ENCODE measurements at regions not wholly inside any gene's neighbourhood (a gene's known extent, or its start where the extent isn't known, plus 50 kb on each side); places are given as distances from the start of the nearest gene placed in this dataset.

GRCh38 chr5:124139477-124139876, 607.0 kb downstream of the ZNF608 start:
- H3K27ac ChIP-seq: no peak overlapping the region
- TF ChIP-seq ZFX (IDR thresholded peaks at IDR 0.05; ENCODE audit: borderline replicate concordance): no peak
- TF ChIP-seq CTCF (IDR thresholded peaks at IDR 0.05): no peak

- no peak for TF ChIP-seq CTCF (IDR thresholded peaks at IDR 0.05)
- no peak for TF ChIP-seq ZFX (IDR thresholded peaks at IDR 0.05; ENCODE audit: borderline replicate concordance)
- H3K27ac ChIP-seq: peak overlapping the region; percentile 4; the same call in 1 of the 2 replicates
Measured at GRCh38 chr5:124136609-124137008, 609.8 kb downstream of the ZNF608 start.

GRCh38 chr5:124134941-124135340, 611.5 kb downstream of the ZNF608 start:
- TF ChIP-seq CTCF (IDR thresholded peaks at IDR 0.05) (no peak), ZFX (IDR thresholded peaks at IDR 0.05; ENCODE audit: borderline replicate concordance) (no peak)
- no peak overlapping the region for H3K27ac ChIP-seq

GRCh38 chr5:124133406-124133805, 613.0 kb downstream of the ZNF608 start:
- H3K27ac ChIP-seq: no peak overlapping the region
- TF ChIP-seq ZFX (IDR thresholded peaks at IDR 0.05; ENCODE audit: borderline replicate concordance) (no peak), CTCF (IDR thresholded peaks at IDR 0.05) (no peak)

- TF ChIP-seq CTCF (IDR thresholded peaks at IDR 0.05): no peak
- no peak for TF ChIP-seq ZFX (IDR thresholded peaks at IDR 0.05; ENCODE audit: borderline replicate concordance)
- no peak overlapping the region for H3K27ac ChIP-seq
Measured at GRCh38 chr5:124132843-124133242, 613.6 kb downstream of the ZNF608 start.

GRCh38 chr5:124131466-124131865, 615.0 kb downstream of the ZNF608 start:
- H3K27ac ChIP-seq: no peak overlapping the region
- TF ChIP-seq CTCF (IDR thresholded peaks at IDR 0.05): no peak
- TF ChIP-seq ZFX (IDR thresholded peaks at IDR 0.05; ENCODE audit: borderline replicate concordance): no peak

GRCh38 chr5:124130816-124131215, 615.6 kb downstream of the ZNF608 start:
- TF ChIP-seq ZFX (IDR thresholded peaks at IDR 0.05; ENCODE audit: borderline replicate concordance) (no peak), CTCF (IDR thresholded peaks at IDR 0.05) (no peak)
- no peak overlapping the region for H3K27ac ChIP-seq

Measured in 22Rv1 (cell line).